Vagina (tissue), 2 donors: ENCODE measurements at regions not wholly inside any gene's neighbourhood (a gene's known extent, or its start where the extent isn't known, plus 50 kb on each side); places are given as distances from the start of the nearest gene placed in this dataset.

Experiments used
- POLR2AphosphoS5 ChIP-seq, 2 donors: sonication (generic); formaldehyde crosslinking; IDR thresholded peaks; one replicate each; pipeline ENCODE4 v1.9.0; 2017; ENCODE audit warnings: antibody characterized with exemption in 2 of 2, mild to moderate bottlenecking in 2 of 2, low read depth in 1 of 2; ENCODE audit not compliant: insufficient read depth in 1 of 2
- TF ChIP-seq, protein P1 (sequence below), 3 experiments: fragments of 450-650 bp in 2 of 3; fragments of 200-600 bp in 1 of 3; sonication (generic) in 1 of 3; IDR thresholded peaks; one replicate each; pipeline ENCODE4 v1.5.1; 2017 to 2019; ENCODE audit warnings: antibody characterized with exemption in 3 of 3, mild to moderate bottlenecking in 2 of 3, moderate library complexity in 2 of 3

DNA sequence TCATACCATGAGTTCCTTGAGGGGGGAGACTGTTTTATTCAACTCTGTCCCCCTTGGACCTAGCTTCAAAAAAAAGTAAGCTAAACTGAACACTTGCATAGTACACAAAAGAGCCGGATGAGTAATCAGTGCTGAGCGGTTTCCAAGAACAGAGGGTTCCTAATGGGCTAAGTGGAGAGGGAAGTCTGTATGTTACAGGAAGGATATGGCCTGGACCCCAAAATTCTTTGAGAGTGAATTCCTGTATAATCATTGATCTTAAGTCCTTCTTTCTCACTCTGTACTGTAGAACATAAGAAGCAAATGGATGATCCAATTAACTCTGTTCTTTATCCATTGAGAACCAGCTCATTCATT lies 324.7 kb upstream of the CNR1 start:
- TF ChIP-seq POLR2AphosphoS5 (IDR thresholded peaks at IDR 0.05; ENCODE audit: insufficient read depth in 1 of 2, low read depth in 1 of 2): no peak
- TF ChIP-seq, protein P1, sequence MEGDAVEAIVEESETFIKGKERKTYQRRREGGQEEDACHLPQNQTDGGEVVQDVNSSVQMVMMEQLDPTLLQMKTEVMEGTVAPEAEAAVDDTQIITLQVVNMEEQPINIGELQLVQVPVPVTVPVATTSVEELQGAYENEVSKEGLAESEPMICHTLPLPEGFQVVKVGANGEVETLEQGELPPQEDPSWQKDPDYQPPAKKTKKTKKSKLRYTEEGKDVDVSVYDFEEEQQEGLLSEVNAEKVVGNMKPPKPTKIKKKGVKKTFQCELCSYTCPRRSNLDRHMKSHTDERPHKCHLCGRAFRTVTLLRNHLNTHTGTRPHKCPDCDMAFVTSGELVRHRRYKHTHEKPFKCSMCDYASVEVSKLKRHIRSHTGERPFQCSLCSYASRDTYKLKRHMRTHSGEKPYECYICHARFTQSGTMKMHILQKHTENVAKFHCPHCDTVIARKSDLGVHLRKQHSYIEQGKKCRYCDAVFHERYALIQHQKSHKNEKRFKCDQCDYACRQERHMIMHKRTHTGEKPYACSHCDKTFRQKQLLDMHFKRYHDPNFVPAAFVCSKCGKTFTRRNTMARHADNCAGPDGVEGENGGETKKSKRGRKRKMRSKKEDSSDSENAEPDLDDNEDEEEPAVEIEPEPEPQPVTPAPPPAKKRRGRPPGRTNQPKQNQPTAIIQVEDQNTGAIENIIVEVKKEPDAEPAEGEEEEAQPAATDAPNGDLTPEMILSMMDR (IDR thresholded peaks at IDR 0.05): no peak
